Gastrocnemius medialis (tissue), 4 donors: ENCODE measurements at regions not wholly inside any gene's neighbourhood (a gene's known extent, or its start where the extent isn't known, plus 50 kb on each side); places are given as distances from the start of the nearest gene placed in this dataset.
"Not testable (repeated sequence)": the region's sequence is repeated elsewhere in the genome, so short reads cannot be mapped to it uniquely, and the experiment has no call there.

Experiments
- ATAC-seq, 2 donors: fragments of 150-250 bp; one replicate each; pipeline ENCODE4 v1.9.1; 2016
- DNase-seq, 2 donors: peaks; one replicate each; pipeline ENCODE4 v3.0.0-alpha.2; 2019
- H3K27ac ChIP-seq, 4 donors: fragments of 200-600 bp; sonication (generic); 1 replicate in 1 of 4; 2 replicates in 3 of 4; pipeline ENCODE4 v1.5.1; 2016 to 2018; ENCODE audit warnings: mild to moderate bottlenecking in 2 of 4, moderate library complexity in 1 of 4
- H3K27me3 ChIP-seq, 3 donors: fragments of 200-600 bp; sonication (generic) in 2 of 3; 1 replicate in 1 of 3; 2 replicates in 2 of 3; pipeline versions ENCODE4 v1.5.1 to v1.6.0; 2016 to 2019; ENCODE audit warnings: mild to moderate bottlenecking in 1 of 3, moderate library complexity in 1 of 3
- H3K36me3 ChIP-seq, 2 donors: fragments of 200-600 bp; sonication (generic) in 1 of 2; one replicate each; pipeline ENCODE4 v1.5.1; 2017 to 2018
- H3K4me1 ChIP-seq, 2 donors: fragments of 200-600 bp; sonication (generic) in 1 of 2; one replicate each; pipeline ENCODE4 v1.5.1; 2016 to 2017; ENCODE audit warnings: mild to moderate bottlenecking in 2 of 2
- H3K4me3 ChIP-seq, 4 donors: fragments of 200-600 bp; sonication (generic) in 3 of 4; 1 replicate in 1 of 4; 2 replicates in 3 of 4; pipeline ENCODE4 v1.5.1; 2016 to 2019; ENCODE audit warnings: mild to moderate bottlenecking in 2 of 4
- H3K9me3 ChIP-seq, 3 donors: fragments of 200-600 bp; sonication (generic) in 2 of 3; 1 replicate in 1 of 3; 2 replicates in 2 of 3; pipeline ENCODE4 v1.5.1; 2016 to 2019
- CTCF ChIP-seq, 5 experiments: fragments of 450-650 bp in 3 of 5; fragments of 200-600 bp in 2 of 5; sonication (generic) in 2 of 5; IDR thresholded peaks in 4 of 5; conservative IDR thresholded peaks in 1 of 5; 1 replicate in 4 of 5; 2 replicates in 1 of 5; pipeline ENCODE4 v1.5.1; 2016 to 2019; ENCODE audit warnings: antibody characterized with exemption in 5 of 5, mild to moderate bottlenecking in 3 of 5, moderate library complexity in 3 of 5
- POLR2A ChIP-seq, 2 donors: fragments of 450-650 bp; IDR thresholded peaks; one replicate each; pipeline ENCODE4 v1.6.1; 2017; ENCODE audit warnings: antibody characterized with exemption in 2 of 2, mild to moderate bottlenecking in 2 of 2, moderate library complexity in 2 of 2
- in situ Hi-C, 4 donors: fragments of 200-750 bp; cut with MboI; loops; one replicate each; pipeline versions ENCODE4 v1.15.0 to v1.8.0; 2017; ENCODE audit warnings: low sequenced_read_pairs in 4 of 4
- intact Hi-C: fragments of 100-400 bp; cut with DNase I; formaldehyde crosslinking; loops from one replicate; pipeline ENCODE4 v1.15.1; 2023; ENCODE audit warnings: low total_unique reads

GRCh38 chr16:80100186-80100585 is 440.6 kb upstream of the DYNLRB2 start:
- intact Hi-C loops, result no loop called here
- H3K27me3 ChIP-seq, result no peaks in the 10 kb centered on the region

GRCh38 chr16:80097098-80097497 is 443.7 kb upstream of the DYNLRB2 start:
- H3K27ac ChIP-seq, result no peak overlapping the region
- DNase-seq (no peak), ATAC-seq (no peak)
- no peaks in the 10 kb centered on the region for H3K4me1 ChIP-seq
- H3K27me3 ChIP-seq, result no peaks in the 10 kb centered on the region
- in situ Hi-C loops (no loop called here), intact Hi-C loops (no loop called here)
- no peaks in the 10 kb centered on the region for H3K36me3 ChIP-seq
- no peaks in the 10 kb centered on the region for H3K9me3 ChIP-seq
- TF ChIP-seq POLR2A (IDR thresholded peaks at IDR 0.05) (no peak), CTCF (IDR thresholded peaks at IDR 0.05 in 4 of 5, conservative IDR thresholded peaks at IDR 0.05 in 1 of 5) (no peak)
- H3K4me3 ChIP-seq, result no peak overlapping the region

More at GRCh38 chr16:80100186-80100585, 440.6 kb upstream of the DYNLRB2 start:
- TF ChIP-seq POLR2A (IDR thresholded peaks at IDR 0.05) (no peak), CTCF (IDR thresholded peaks at IDR 0.05 in 4 of 5, conservative IDR thresholded peaks at IDR 0.05 in 1 of 5) (no peak)
- no peaks in the 10 kb centered on the region for H3K4me1 ChIP-seq
- no peak overlapping the region for H3K27ac ChIP-seq
- no peak for ATAC-seq
- no peak overlapping the region for H3K4me3 ChIP-seq
- no peaks in the 10 kb centered on the region for H3K9me3 ChIP-seq
- DNase-seq, result no peak
- in situ Hi-C loops, result no loop called here
- no peaks in the 10 kb centered on the region for H3K36me3 ChIP-seq

GRCh38 chr16:80092681-80093080 is 448.1 kb upstream of the DYNLRB2 start:
- in situ Hi-C loops, result no loop called here
- Histone ChIP-seq H3K4me3 (no peak overlapping the region), H3K36me3 (no peaks in the 10 kb centered on the region), H3K27ac (no peak overlapping the region), H3K27me3 (no peaks in the 10 kb centered on the region), H3K9me3 (no peaks in the 10 kb centered on the region), H3K4me1 (no peaks in the 10 kb centered on the region)
- TF ChIP-seq POLR2A (IDR thresholded peaks at IDR 0.05) (no peak), CTCF (IDR thresholded peaks at IDR 0.05 in 4 of 5, conservative IDR thresholded peaks at IDR 0.05 in 1 of 5) (no peak)
- ATAC-seq (no peak), DNase-seq (no peak)
- intact Hi-C loops, result no loop called here

- intact Hi-C loops, in situ Hi-C loops, H3K27me3 ChIP-seq, H3K36me3 ChIP-seq, ATAC-seq, H3K27ac ChIP-seq, H3K9me3 ChIP-seq, H3K4me3 ChIP-seq, H3K4me1 ChIP-seq, DNase-seq: not testable (repeated sequence)
Observed at GRCh38 chr16:80091453-80091852, 449.3 kb upstream of the DYNLRB2 start.

GRCh38 chr16:80085606-80086005 is 455.2 kb upstream of the DYNLRB2 start:
- Histone ChIP-seq H3K4me3 (no peak overlapping the region), H3K36me3 (no peaks in the 10 kb centered on the region), H3K27ac (no peak overlapping the region), H3K9me3 (no peaks in the 10 kb centered on the region), H3K27me3 (no peaks in the 10 kb centered on the region), H3K4me1 (no peaks in the 10 kb centered on the region)
- intact Hi-C loops (loop anchor here (10.0 kb wide), 1 partner anchor 1961 kb away; no protein-coding TSS in a partner anchor), in situ Hi-C loops (no loop called here)
- TF ChIP-seq CTCF (IDR thresholded peaks at IDR 0.05 in 4 of 5, conservative IDR thresholded peaks at IDR 0.05 in 1 of 5), result no peak
- no peak for TF ChIP-seq POLR2A (IDR thresholded peaks at IDR 0.05)
- DNase-seq (no peak), ATAC-seq (no peak)
